ENCODE measurements at regions not wholly inside any gene's neighbourhood (a gene's known extent, or its start where the extent isn't known, plus 50 kb on each side); places are given as distances from the start of the nearest gene placed in this dataset.

DNA sequence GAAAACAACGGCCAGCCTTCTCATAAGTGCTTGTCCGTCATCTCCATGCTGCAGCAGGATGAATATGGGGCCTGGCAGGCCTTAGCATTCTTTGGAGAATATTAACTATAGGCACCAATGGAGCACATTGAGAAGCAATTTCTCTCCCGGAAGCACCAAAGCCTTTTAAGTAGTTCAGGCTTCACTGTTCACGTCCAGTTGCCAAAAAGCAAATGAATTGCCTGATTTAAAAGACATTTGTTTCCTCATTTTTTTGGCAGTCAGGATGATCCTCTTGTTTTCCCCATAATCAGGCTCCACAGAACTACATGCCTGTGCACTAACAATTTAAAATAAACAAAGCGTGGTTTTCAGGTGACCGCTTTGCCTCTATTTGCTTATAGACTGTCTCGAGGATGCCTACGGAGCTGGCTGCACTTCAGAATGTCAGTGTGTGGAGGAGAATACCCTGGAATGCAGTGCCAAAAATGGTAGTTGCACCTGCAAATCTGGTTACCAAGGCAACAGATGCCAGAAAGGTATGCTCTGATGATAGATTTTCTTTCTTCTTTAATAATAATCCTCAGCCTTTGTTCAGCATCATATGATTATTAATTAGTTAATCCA lies 725.2 kb upstream of the GOLIM4 start:
- no peak for DNase-seq (ENCODE audit: extremely low read depth, low read depth)

DNA sequence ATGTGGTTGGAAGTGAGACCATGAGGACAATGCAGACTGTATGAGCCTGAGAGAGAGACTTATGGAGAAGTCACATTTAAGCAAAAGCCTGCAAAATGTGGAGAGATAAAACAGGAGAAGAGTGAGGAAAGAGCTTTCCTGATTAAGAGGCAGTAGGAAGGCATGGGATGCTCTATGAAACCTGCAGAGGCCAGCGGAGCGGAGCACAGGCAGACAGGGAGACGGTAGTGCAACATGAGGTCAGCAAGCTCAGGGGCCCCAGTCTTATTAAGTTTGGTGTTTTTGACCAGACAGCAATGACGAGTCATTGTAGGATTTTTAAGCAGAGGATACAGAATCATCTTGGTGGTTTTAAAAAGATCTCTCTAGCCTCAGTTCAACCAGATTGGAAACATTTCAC lies 721.5 kb upstream of the GOLIM4 start:
- TF ChIP-seq, protein P1, sequence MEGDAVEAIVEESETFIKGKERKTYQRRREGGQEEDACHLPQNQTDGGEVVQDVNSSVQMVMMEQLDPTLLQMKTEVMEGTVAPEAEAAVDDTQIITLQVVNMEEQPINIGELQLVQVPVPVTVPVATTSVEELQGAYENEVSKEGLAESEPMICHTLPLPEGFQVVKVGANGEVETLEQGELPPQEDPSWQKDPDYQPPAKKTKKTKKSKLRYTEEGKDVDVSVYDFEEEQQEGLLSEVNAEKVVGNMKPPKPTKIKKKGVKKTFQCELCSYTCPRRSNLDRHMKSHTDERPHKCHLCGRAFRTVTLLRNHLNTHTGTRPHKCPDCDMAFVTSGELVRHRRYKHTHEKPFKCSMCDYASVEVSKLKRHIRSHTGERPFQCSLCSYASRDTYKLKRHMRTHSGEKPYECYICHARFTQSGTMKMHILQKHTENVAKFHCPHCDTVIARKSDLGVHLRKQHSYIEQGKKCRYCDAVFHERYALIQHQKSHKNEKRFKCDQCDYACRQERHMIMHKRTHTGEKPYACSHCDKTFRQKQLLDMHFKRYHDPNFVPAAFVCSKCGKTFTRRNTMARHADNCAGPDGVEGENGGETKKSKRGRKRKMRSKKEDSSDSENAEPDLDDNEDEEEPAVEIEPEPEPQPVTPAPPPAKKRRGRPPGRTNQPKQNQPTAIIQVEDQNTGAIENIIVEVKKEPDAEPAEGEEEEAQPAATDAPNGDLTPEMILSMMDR (IDR thresholded peaks at IDR 0.05; ENCODE audit: low read depth, low read length): no peak
- DNase-seq (ENCODE audit: extremely low read depth, low read depth): no peak

More for the DNA sequence above, 725.2 kb upstream of the GOLIM4 start:
- TF ChIP-seq, protein P1 (IDR thresholded peaks at IDR 0.05; ENCODE audit: low read depth, low read length): no peak

DNA sequence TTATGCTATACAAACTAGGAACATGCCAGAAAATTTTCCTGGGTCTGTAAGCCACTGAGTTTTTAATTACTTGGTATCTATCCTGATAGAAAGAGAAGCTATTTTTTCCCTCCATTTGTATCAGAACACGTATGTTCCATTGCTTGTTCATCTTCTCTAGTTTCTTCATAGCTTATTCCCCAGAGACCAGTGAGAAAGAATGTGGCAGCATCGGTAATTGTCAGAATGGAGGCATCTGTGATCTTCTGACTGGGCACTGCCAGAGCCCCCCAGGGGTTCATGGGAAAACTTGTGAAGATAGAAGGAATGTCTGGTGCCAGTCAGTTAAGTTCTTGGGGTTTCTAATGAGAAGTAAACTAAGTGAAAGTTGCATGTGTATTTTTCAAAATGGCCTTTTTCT lies 720.2 kb upstream of the GOLIM4 start:
- DNase-seq (ENCODE audit: extremely low read depth, low read depth): no peak
- TF ChIP-seq, protein P1 (IDR thresholded peaks at IDR 0.05; ENCODE audit: low read depth, low read length): no peak

DNA sequence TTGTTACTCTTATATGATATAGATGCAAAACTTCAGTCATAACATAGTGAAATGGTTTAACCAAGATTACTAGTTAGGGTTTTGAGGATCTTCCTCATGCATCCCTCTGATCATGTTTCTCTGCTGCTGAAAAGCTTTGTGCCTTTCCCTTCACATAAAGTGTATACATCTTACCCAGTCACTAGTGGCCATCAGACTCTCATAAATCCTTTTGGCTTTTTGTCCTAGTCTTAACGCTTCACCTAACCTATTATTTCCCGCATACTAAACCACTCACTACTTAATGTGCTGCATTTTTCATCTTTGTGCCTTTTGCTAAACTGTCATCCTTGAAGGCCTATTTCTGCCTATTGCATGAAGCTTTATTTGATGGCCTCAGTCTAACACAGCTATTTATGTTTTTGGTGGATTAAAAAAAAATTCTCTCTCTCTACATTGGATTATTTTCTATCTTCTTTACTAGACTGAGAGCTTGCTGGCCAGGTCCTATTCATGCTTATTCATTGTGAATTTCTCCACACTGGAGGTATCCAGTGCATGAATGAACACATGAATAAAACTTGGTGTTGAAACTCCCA lies 717.6 kb upstream of the GOLIM4 start:
- TF ChIP-seq, protein P1 (IDR thresholded peaks at IDR 0.05; ENCODE audit: low read depth, low read length): no peak
- DNase-seq (ENCODE audit: extremely low read depth, low read depth): no peak

DNA sequence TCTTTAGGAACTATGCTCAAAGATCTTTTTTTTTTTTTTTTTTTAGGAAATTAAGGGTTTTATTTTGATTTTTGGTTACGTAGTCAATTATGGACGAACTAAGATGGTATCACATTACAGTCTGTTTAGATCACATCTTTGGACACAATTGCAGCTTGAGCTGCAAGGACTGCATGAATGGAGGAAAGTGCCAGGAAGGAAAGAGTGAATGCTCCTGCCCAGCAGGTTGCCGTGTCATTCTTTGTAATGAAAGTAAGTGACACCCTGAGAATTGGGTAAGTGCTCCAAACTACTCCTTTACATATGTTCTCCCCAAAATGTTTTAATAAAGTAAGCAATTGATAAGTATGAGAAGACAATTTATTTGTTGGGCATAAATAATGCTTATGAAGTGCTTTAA lies 716.5 kb upstream of the GOLIM4 start:
- no peak for DNase-seq (ENCODE audit: extremely low read depth, low read depth)
- TF ChIP-seq, protein P1 (IDR thresholded peaks at IDR 0.05; ENCODE audit: low read depth, low read length): no peak

DNA sequence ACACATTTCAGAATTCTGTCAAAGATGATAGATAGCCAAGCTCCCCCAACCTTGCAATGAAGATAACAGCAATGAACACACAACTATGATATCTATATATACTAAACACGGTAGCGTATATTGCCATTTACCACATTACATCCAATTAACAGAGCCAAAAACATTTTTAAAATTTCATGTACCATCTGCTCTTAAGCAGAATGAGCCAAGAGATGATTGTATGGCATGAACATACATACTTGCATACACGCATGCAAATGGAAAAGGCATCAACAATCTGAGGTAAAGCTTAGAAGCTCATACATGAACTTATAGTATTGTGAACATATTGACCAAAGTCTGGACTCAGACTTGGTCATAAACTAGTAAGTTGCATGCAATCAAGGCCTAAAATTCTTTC lies 712.9 kb upstream of the GOLIM4 start:
- DNase-seq (ENCODE audit: extremely low read depth, low read depth): no peak
- TF ChIP-seq, protein P1 (IDR thresholded peaks at IDR 0.05; ENCODE audit: low read depth, low read length): no peak

DNA sequence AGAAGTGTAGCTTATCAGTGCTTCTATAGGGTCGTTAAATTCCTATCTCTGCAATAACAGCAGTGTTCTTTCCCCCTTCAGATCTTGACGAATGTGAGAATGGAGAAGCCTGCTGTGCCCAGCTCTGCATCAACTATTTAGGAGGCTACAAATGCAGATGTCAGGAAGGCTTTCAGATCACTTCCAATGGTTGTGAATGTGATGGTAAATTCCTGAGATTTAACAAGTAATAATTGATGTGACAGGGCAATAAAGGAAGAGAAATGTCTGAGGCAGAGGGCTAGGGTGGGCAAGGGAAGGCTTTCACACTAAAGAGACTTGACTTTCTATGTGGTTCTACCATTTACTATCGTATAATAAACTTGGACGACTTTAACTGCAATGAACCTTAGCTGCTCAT lies 711.7 kb upstream of the GOLIM4 start:
- TF ChIP-seq, protein P1 (IDR thresholded peaks at IDR 0.05; ENCODE audit: low read depth, low read length): no peak

More for the DNA sequence above, 711.7 kb upstream of the GOLIM4 start:
- DNase-seq (ENCODE audit: extremely low read depth, low read depth): no peak

Measured in AG09319 (cell line).